NB4 (cell line): ENCODE measurements at regions not wholly inside any gene's neighbourhood (a gene's known extent, or its start where the extent isn't known, plus 50 kb on each side); places are given as distances from the start of the nearest gene placed in this dataset.

Experiments
- CTCF ChIP-seq: IDR thresholded peaks from one replicate; pipeline ENCODE4 v1.5.1; 2012; ENCODE audit warnings: low read depth, low read length
- MAX ChIP-seq: IDR thresholded peaks from 2 replicates; pipeline ENCODE4 v1.6.1; 2011; ENCODE audit warnings: low read depth, low read length
- MYC ChIP-seq: IDR thresholded peaks from 2 replicates; pipeline ENCODE4 v1.6.1; 2011; ENCODE audit warnings: low read depth, low read length
- POLR2A ChIP-seq: IDR thresholded peaks from 2 replicates; pipeline ENCODE4 v1.6.1; 2011; ENCODE audit warnings: mild to moderate bottlenecking; ENCODE audit not compliant: insufficient read length; ENCODE audit errors: extremely low read depth

- no peak for TF ChIP-seq POLR2A
- TF ChIP-seq CTCF: no peak
- no peak for TF ChIP-seq MAX
- no peak for TF ChIP-seq MYC
Observed at GRCh38 chr13:90217275-90217674, 1130.2 kb upstream of the MIR17HG start.
